Embryonic facial prominence (tissue), 1 donor: ENCODE measurements at regions not wholly inside any gene's neighbourhood (a gene's known extent, or its start where the extent isn't known, plus 50 kb on each side); places are given as distances from the start of the nearest gene placed in this dataset.
"Not testable (repeated sequence)": the region's sequence is repeated elsewhere in the genome, so short reads cannot be mapped to it uniquely, and the experiment has no call there.

Experiments
- DNase-seq: peaks from one replicate; pipeline ENCODE4 v3.0.0-alpha.2; 2016; ENCODE audit errors: extremely low spot score

DNA sequence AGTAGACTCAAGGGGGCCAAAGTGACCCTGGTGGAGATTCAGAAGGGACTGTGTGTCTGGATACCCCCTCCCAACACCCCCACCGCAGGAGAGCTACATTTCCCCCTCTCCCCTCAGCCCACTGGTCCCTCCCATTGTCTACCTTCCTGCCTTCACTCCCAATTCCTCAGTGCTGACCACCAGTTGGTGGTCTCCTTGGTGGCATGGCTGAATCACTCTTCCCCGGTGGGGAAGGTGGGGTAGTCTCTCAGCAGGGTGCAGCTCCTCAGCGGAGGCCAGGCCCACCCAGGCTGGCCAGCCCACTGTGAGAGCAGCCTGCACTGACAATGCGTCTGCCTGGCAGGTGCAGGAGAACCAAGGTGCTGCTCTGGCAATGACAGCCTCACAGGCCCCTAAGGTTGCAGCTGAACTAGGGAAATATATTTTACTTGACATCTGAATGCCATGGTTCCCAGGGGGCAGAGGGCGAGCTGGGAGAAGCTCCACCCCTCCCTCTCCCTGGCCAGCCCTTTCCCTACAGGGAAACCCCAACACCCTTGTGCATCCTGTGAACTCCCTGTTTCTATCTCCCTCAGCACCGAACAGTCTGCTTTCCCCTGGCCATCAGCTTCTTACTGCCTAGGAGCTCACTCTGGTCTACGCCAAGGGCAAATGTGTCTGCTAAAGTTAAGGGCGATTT is 62.6 kb upstream of the PAX8 start:
- no peak for DNase-seq

DNA sequence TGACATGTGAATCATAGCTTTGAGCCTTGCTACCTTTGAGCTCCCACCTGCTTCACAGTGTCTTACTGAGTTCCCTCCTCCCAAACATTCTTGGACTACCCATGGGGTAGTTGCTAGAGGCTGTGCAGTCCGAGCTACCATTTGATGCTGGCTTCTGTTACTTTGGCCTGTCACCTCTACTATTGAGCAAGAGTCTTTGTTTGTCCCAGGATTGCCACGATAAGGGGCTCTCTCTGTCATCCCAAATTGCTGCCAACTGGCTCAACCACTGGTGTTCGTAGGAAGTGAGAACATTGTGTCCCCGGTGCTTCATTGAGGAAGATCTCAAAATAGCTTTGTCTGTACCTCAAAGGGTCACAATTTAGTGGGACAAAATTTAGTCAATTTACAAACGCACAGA is 59.1 kb upstream of the PAX8 start:
- no peak for DNase-seq

DNA sequence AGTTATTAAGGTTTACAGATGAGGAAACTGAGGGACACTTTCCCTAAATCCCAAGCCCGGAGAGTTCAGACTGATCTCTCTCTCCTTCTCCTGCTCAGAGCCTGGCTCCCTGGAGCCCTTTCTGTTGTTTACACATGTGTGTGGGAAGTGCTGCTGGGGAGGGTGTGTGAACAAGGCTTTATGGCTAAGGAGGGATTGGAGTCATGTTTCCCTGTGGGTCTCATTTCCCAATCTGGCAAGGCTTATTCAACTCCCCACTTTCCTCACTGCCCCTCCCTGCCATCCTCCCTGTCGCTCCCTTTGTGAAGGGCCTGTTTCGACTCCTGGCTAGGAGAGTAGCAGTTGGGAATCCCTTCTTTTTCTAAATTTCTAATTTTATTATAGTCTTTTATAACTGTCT is 57.3 kb upstream of the PAX8 start:
- not testable (repeated sequence) for DNase-seq

DNA sequence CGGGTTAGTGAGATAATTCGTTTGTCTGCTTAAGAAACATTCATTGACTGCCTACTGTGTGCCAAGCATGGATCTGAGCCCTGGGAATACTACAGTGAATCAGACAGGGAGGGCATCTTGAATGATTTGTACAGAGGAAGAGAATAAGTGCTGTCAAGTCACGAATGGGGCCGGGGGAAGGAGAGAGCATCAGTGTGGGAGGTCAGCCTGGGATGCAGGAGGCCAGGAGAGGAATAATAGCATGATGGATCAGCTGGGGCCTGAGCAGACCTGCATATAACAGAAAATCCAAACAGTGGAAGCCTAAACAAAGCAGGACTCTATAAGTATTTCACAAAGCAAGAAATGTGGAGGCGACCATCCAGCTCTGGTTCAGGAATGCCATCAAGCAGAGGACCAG is 55.4 kb upstream of the PAX8 start:
- no peak for DNase-seq

DNA sequence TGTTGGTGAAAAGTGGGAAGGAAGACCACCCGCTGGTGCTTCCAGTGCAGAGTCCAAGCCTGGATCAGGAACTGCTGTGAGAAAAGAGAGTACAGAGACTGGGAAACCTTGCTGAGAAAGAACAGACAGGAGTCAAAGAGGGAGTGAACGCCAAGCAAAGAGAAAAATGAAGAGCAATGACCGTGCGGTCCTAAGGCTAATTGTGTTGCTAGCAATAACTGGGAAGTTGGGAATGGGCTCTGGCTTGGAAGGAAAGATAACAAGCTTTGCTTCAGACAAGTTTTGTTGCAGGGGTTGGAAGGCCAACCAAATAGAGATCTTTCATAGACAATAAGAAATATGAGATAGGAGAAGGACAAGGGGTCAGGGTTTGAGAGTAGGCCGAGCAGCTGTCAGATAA is 55.0 kb upstream of the PAX8 start:
- not testable (repeated sequence) for DNase-seq

DNA sequence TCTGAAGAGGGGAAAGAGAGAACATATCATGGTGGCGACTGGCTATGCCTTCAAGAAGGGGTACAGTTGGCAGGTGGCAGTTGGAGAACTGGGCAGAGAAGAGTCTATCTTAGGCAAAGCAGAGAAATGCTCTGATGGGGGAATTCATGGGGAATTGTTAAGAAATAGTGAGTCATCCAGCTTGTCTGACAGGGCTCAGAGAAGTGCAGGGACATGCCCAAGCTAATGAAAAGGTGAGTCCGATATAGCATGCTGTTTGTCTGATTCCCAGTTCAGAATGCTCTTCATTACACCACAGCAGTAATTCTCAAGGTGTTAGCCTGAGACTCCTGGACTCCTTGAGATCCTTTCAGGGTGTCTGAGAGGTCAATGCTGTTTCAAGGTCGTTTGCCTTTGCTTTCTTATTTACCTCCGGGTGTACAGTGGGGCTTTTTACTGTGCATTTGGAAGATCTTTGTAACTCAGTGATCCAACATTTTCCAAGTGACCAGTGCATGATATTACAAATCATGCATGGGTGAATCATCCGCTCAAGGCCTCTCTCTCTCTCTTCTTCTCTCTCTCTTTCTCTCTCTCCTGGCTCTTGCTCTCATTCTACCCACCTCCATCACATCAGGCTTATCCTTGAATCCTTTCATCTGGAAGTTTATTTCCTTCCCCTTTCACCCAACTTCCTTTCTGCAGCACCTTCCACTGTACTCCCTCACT is 51.5 kb upstream of the PAX8 start:
- not testable (repeated sequence) for DNase-seq

DNA sequence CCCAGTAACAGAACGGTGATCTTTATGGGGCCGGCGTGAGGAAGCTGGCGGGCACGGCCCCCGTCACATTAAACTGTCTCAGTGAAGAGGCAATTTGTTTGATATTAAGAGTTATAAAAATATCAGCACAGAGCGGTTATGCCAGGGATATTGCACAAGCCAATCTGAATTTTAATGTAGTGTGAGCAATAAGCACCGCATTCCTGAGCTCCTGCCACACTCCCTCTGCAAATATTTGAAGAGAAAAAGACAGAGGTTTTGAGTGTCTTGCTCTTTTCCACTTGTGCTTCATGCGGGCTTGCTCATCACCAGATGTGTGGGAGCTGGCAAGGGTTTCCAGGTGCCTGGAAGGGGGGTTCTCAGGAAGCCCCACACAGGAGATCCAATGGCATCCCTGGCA is 50.3 kb upstream of the PAX8 start:
- DNase-seq, result not testable (repeated sequence)

DNA sequence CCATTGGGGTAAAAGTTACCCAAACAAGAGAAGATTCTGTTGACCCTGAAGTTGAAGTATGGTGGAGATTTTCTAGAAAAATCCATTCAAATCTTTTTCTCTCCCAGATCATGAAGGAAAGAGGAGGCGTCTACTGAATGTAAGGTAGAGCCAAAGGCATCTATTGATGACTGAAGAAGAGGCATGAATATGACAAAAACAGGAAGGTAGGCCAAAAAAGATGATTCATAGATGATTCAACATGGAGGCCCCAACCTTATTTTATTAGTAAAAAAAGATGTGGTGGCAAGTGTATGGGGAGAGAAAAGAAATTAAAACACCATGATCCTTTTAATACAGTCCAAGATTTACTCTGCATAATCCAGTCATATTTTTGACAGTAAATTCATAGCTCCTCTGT is 49.9 kb upstream of the PAX8 start:
- DNase-seq, result not testable (repeated sequence)
